HG02571 (cell line): ENCODE measurements at regions not wholly inside any gene's neighbourhood (a gene's known extent, or its start where the extent isn't known, plus 50 kb on each side); places are given as distances from the start of the nearest gene placed in this dataset.

ENCODE experiments used
- ATAC-seq: cut with Tn5 transposase; IDR thresholded peaks from one replicate; pipeline ENCODE4 v1.9.1; 2021; ENCODE audit warnings: mild to moderate bottlenecking, moderate library complexity; ENCODE audit not compliant: unreplicated experiment

GRCh38 chr4:27248829-27249228 lies 388.2 kb downstream of the STIM2 start:
- ATAC-seq, result no peak

DNA sequence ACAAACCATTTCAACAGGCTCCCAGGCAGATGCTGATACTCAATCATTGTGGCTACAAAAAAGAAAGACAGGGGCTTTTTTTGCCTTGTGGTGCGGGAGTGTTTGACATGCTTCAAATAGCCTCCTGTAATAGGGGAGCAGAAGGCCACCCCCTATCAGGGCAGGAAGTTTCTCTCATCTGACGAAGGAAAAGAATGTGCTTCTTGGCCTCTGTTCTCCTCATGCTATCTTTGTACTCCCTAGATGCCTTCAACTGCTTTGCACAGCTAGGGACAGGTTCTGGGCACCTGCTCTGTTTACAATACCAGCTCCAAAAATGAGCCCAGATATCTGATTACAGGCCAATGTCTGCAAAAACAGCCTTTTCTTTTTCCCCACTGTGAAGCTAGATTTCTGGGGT lies 391.1 kb downstream of the STIM2 start:
- ATAC-seq, result no peak

DNA sequence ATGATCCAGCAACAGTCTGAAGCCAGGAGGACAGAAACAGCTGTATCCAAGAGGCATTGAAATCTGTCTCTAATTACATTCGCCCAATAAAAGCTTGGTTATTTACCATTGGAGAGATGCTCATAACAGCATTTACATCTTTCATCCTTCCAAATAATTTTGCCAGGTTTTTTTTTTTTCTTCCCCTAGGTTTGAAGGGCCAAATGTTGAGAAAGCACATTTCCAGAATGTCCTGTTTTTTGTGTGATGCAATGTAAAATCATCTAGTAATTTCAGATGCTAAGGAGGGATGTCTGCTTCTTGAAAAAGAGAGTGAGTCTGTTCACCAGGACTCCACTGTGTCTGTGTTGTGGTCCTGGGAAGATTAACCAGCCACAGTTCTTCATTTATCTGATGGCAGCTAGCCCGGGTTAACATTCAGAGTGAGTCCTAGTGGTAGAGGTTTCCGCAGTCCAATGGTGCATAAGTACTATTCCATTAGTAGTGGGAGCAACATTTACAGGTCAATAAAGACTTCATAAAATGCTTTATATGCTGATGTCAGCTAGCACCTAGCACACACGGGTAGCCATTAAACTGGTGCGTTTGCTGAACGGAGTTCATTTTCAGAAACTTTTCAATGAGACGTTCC lies 406.8 kb downstream of the STIM2 start:
- ATAC-seq, result no peak

GRCh38 chr4:27267970-27268355 lies 407.3 kb downstream of the STIM2 start:
- ATAC-seq, result no peak

- no peak for ATAC-seq
These were observed 409.8 kb downstream of the STIM2 start for GRCh38 chr4:27270435-27270834.

DNA sequence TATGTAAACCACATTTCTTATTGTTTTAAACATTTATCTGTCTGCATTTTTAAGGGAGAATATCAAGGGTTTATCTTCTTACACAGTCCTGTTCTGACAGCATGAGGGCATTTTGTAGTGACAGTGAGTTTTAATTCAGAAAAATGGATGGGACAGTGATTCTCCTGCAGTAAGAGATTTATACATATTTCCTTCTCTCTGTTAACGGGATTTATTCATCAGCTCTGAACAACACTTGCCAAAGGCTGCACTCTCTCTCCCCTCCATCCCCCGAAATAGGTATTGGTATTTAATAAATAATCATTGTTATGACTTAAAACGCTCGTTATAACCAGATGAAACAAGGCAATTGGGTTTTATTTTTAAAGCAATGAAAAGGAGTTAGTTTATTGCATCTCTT lies 410.9 kb downstream of the STIM2 start:
- no peak for ATAC-seq

- ATAC-seq, result no peak
These were observed 411.6 kb downstream of the STIM2 start for GRCh38 chr4:27272217-27272616.

- no peak for ATAC-seq
These were observed 415.8 kb downstream of the STIM2 start for GRCh38 chr4:27276307-27277073.

DNA sequence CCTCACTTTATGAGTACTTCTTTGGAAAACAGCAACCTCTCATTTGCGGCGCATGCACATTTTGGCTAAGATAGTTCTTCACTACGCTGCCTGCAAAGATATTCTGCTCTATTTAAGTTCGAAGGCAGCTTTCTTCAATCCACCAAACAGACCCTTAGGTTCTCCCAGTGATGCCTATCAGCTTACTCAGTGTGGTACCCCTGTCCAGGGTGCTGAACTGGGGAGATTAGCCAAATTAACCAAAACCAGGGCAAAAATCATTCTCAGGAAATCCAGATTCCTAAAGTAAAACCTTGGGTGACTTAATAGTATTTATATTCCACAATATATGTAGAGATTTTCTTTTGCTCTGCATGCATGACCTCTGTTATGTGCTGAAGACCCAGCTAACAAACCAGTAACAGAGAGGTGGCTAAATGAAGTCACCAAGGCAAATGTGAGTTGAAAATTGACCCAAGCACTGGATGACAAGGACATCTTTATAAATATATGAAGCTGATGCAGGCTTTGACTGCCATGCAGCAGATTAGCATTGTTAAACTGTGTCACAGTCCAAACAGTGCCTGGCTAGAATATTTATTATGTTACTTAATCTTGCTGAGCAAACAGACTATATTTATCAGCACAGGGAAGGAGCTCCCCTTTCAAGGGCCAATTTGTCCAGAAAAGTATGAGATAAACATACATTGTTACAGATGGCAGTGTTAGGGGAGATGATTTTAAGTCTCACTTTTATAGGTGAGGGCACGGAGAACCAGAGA lies 418.2 kb downstream of the STIM2 start:
- ATAC-seq, result no peak

- no peak for ATAC-seq
These were observed 427.9 kb downstream of the STIM2 start for GRCh38 chr4:27288496-27288895.

- no peak for ATAC-seq
These were observed 429.1 kb downstream of the STIM2 start for GRCh38 chr4:27289704-27290103.

- ATAC-seq, result no peak
These were observed 433.2 kb downstream of the STIM2 start for GRCh38 chr4:27293831-27294230.

- ATAC-seq, result no peak
These were observed 444.1 kb downstream of the STIM2 start for GRCh38 chr4:27304751-27305150.

DNA sequence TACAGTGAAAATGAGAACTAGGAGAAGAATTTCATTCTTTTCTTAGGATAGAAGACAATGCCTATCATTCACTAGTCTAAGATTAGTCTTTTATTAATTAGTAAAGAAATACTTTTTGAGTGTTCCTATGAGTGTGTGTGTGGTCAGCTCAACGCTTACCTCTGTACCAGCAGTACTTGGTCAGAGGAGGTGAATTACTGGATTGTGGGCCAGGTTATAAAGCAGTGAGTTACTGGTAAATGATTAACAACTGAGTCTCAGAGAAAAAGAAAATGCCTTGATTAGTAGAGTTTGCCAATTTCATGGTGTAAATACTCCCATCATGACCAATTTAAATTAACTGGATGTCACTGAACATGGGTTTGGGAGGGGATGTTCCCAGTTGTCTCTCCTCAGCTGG lies 444.6 kb downstream of the STIM2 start:
- ATAC-seq, result no peak

- ATAC-seq, result no peak
These were observed 447.7 kb downstream of the STIM2 start for GRCh38 chr4:27308379-27308778.

DNA sequence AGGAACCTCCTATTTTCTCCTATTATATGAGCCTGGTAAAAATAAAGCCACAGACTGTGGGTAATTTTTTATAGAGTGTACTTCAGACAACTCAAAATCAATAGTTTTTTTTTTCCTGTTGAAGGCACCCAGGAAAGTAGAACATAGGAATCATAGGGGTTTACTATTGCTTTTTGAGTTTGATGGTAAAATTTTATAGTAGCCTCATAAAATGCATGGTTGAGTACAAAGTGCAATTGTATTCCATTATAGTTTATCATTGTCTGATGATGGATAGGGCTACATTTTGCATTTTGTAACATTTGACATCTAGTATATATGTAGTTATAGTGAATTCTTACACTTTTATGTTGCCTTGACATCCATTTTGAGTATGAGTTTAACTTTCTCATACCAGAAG lies 455.0 kb downstream of the STIM2 start:
- no peak for ATAC-seq

- ATAC-seq, result no peak
These were observed 455.5 kb downstream of the STIM2 start for GRCh38 chr4:27316176-27316575.

GRCh38 chr4:27318740-27319139 lies 458.1 kb downstream of the STIM2 start:
- ATAC-seq, result no peak

GRCh38 chr4:27326991-27327390 lies 466.4 kb downstream of the STIM2 start:
- no peak for ATAC-seq

GRCh38 chr4:27327421-27328181 lies 467.0 kb downstream of the STIM2 start:
- ATAC-seq, result no peak

GRCh38 chr4:27338530-27338929 lies 477.9 kb downstream of the STIM2 start:
- no peak for ATAC-seq
